Cardiac septum (tissue), 1 donor: ENCODE measurements at regions not wholly inside any gene's neighbourhood (a gene's known extent, or its start where the extent isn't known, plus 50 kb on each side); places are given as distances from the start of the nearest gene placed in this dataset.

Experiments used
- DNase-seq: peaks from one replicate; pipeline ENCODE4 v3.0.0-alpha.2; 2020; ENCODE audit warnings: low spot score
- intact Hi-C: fragments of 100-400 bp; cut with DNase I; formaldehyde crosslinking; loops from one replicate; pipeline ENCODE4 v1.14.0; 2022
- donor health status: DM: no; HTN: no; CAD: no.

- DNase-seq: no peak
- intact Hi-C loops: no loop called here
Measured at GRCh38 chr2:14524803-14525080, 107.8 kb upstream of the LRATD1 start.

- intact Hi-C loops: no loop called here
Measured at GRCh38 chr2:14530506-14530905, 102.0 kb upstream of the LRATD1 start.

GRCh38 chr2:14533131-14533757, 99.3 kb upstream of the LRATD1 start:
- DNase-seq: no peak
- intact Hi-C loops: no loop called here

More at GRCh38 chr2:14530506-14530905, 102.0 kb upstream of the LRATD1 start:
- no peak for DNase-seq

DNA sequence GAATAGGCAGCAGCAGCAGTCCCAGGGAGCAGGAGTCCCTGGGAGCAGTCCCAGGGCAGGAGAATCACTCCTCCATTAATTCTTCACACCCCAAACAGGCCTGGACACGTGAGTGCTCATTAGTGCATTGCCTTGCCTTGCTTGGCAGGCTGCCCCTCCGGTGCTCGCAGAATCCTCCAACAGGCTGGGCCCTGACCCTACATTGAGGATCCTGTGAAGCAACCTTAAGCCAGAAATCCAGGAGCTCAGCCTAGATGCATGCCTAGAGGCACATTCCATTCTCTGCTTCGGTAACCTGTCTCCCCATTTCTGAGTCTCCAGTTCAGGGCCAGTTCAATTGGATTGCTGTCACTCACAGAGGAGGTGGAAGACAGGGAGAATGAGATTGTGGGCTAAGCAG, 97.4 kb upstream of the LRATD1 start:
- intact Hi-C loops: no loop called here
- DNase-seq: no peak

- DNase-seq: no peak
- intact Hi-C loops: no loop called here
Measured at GRCh38 chr2:14536976-14537375, 95.5 kb upstream of the LRATD1 start.

DNA sequence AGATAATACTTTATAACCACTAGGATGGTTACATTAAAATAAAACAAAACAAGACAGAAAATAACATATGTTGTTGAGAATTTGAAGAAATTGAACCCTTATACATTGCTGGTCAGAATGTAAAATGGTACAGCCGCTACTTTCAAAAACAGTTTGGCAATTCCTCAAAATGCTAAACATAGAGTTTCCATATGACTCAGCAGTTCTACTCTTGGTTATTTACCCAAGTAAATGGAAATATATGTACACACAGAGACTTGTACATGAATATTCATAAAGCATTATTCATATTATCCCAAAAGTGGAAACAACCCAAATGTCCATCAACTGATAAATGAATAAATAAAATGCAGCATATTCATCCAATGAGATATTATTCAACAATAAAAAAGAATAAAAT, 92.5 kb upstream of the LRATD1 start:
- DNase-seq: no peak

DNA sequence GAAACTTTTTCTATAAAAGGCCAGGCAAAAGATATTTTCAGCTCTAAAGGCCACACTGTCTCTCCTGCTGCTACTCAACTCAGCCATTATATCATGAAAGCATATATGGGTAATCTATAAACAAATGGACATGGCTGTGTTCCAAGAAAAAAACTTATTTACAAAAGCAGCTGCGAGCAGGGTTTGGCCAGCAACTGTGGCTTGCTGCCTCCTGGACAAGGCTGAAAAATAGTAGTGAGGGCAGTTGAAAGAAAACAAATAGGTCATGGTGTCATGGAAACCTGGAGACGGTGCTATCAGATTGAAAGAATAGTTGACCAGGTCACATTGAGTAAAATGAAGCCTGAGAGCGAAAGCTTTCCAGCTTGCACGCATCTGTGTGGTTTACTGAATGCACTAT, 89.2 kb upstream of the LRATD1 start:
- DNase-seq: no peak
- intact Hi-C loops: no loop called here

More for the DNA sequence above, 92.5 kb upstream of the LRATD1 start:
- intact Hi-C loops: no loop called here

- intact Hi-C loops: no loop called here
- no peak for DNase-seq
Measured at GRCh38 chr2:14544247-14544646, 88.3 kb upstream of the LRATD1 start.

DNA sequence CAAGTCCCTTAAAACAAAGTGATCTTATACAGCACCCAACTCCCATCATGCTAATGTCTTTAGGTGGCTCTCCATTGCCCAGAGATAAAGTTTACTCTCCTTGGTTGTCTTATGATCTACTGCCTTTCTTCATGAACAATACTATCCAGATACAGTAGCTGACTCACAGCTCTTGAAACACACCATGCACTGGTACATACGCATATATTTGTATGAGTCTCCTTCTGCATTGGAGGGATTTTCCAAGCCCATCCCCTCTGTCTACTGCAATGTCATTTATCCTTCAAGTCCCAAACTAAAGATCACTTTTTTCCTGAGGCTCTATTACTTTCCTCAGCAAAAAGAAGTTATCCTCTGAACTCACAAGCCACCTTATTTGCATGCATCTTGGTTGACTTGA, 84.7 kb upstream of the LRATD1 start:
- no peak for DNase-seq
- intact Hi-C loops: no loop called here

DNA sequence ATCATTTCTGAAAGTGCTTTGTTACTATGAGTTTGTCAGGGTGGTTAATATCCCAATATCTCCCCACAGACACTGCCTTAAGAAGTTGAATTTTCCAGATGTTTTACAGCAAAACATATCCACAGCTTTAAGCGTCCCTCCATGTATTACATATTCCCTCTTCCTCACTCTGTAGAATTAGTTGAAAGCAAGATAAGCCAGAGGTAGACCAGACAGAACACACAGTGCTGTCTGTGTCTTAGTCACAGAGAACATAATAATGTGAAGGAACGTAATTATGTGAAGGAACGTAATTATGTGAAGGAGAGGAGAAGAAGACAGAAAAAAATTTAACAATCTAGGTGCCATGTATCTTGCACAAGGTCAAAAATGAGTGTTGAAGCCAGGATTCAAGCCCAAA, 81.9 kb upstream of the LRATD1 start:
- intact Hi-C loops: no loop called here
- no peak for DNase-seq

DNA sequence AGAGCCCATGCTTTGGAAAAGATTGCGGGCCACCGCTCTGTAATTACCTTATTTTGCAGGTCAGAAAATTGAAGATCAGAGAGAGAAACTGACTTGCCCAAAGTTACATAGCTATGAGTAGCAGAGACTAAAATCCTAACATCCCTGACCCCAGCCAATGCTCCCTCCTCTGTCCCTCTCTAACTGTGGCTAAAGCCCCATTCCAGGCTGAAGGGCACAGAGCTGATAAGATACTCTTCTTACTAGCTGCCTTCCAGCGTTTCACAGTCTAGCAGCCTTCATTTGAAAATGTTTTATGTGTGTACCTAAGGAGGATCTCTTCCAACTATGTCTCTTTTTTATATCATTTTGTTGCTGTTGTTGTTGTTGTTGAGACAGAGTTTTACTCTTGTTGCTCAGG, 81.4 kb upstream of the LRATD1 start:
- DNase-seq: no peak
- intact Hi-C loops: no loop called here

GRCh38 chr2:14552286-14552685, 80.2 kb upstream of the LRATD1 start:
- intact Hi-C loops: no loop called here
- DNase-seq: no peak

DNA sequence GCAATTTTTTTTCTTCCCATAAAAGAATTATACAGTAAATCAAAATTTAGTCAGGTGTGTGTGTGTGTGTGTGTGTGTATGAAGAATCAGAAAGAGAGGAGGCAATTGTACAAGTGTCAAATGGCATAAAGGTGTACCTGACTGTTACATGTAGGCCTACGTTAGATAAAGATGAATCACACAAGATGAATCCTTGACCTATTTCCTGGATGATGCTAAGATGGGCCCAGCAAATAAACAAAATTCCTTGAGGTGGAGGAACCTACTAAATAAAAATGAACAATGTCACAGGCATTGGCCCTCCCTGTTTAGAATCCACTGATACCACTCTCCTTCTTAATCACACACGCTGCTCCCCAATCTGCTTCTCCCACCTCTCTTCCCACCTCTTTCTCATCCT, 79.7 kb upstream of the LRATD1 start:
- intact Hi-C loops: no loop called here

DNA sequence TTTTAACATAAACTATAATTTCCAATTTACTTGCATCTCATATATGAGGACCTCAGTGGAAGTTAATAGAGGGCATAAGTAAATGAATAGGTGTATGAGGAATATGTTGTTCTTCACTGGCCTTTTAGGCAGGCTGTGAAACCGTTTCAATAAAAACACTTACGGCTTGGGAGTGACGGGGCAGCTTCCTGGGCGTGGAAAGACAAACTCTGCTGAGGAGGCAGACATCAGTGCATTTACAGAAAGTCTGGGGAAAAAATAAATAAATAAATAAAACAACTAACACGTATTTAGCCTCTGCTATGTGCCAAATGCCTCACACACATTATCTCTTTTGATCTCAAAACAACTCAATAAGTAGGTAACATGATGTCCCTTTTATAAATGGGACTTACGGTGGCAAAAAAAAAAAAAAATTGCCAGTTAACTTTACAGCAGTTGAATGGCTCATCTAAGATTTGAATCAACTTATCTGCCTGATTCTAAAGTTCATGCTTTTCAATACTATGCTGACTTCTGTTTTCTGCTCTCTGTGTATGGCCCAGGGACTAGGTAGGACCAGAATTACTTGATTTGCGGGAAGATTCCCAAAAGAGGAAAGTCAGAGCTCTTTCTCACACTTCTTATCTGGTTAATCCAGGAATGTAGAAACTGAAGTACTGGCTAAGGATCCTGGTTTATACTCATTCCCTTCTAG, 77.5 kb upstream of the LRATD1 start:
- DNase-seq: no peak
- intact Hi-C loops: no loop called here

More for the DNA sequence above, 79.7 kb upstream of the LRATD1 start:
- no peak for DNase-seq

GRCh38 chr2:14557111-14557510, 75.4 kb upstream of the LRATD1 start:
- no peak for DNase-seq
- intact Hi-C loops: no loop called here

- intact Hi-C loops: no loop called here
- no peak for DNase-seq
Measured at GRCh38 chr2:14557916-14558315, 74.6 kb upstream of the LRATD1 start.

- intact Hi-C loops: no loop called here
- DNase-seq: no peak
Measured at GRCh38 chr2:14558335-14558919, 74.1 kb upstream of the LRATD1 start.

- intact Hi-C loops: no loop called here
Measured at GRCh38 chr2:14560716-14561115, 71.8 kb upstream of the LRATD1 start.

GRCh38 chr2:14563324-14563723, 69.2 kb upstream of the LRATD1 start:
- no peak for DNase-seq
- intact Hi-C loops: no loop called here

More at GRCh38 chr2:14560716-14561115, 71.8 kb upstream of the LRATD1 start:
- no peak for DNase-seq

- DNase-seq: no peak
- intact Hi-C loops: no loop called here
Measured at GRCh38 chr2:14565666-14566065, 66.9 kb upstream of the LRATD1 start.

GRCh38 chr2:14567561-14567960, 65.0 kb upstream of the LRATD1 start:
- intact Hi-C loops: no loop called here
- DNase-seq: no peak
